Fibroblast of skin of right biceps (primary cell): ENCODE measurements at regions not wholly inside any gene's neighbourhood (a gene's known extent, or its start where the extent isn't known, plus 50 kb on each side); places are given as distances from the start of the nearest gene placed in this dataset.
"Not testable (repeated sequence)": the region's sequence is repeated elsewhere in the genome, so short reads cannot be mapped to it uniquely, and the experiment has no call there.

Experiments used
- DNase-seq: peaks from one replicate; pipeline ENCODE4 v3.0.0-alpha.2; 2013

- DNase-seq = not testable (repeated sequence)
Measured at GRCh38 chr20:29883514-29884219, 1373.8 kb upstream of the DEFB115 start.

- DNase-seq = not testable (repeated sequence)
Measured at GRCh38 chr20:29884322-29884721, 1373.1 kb upstream of the DEFB115 start.

GRCh38 chr20:29885282-29886185 lies 1371.9 kb upstream of the DEFB115 start:
- DNase-seq = not testable (repeated sequence)

- DNase-seq = not testable (repeated sequence)
Measured at GRCh38 chr20:29891555-29891954, 1365.9 kb upstream of the DEFB115 start.
